ENCODE measurements at regions not wholly inside any gene's neighbourhood (a gene's known extent, or its start where the extent isn't known, plus 50 kb on each side); places are given as distances from the start of the nearest gene placed in this dataset.
"Not testable (repeated sequence)": the region's sequence is repeated elsewhere in the genome, so short reads cannot be mapped to it uniquely, and the experiment has no call there.

DNA sequence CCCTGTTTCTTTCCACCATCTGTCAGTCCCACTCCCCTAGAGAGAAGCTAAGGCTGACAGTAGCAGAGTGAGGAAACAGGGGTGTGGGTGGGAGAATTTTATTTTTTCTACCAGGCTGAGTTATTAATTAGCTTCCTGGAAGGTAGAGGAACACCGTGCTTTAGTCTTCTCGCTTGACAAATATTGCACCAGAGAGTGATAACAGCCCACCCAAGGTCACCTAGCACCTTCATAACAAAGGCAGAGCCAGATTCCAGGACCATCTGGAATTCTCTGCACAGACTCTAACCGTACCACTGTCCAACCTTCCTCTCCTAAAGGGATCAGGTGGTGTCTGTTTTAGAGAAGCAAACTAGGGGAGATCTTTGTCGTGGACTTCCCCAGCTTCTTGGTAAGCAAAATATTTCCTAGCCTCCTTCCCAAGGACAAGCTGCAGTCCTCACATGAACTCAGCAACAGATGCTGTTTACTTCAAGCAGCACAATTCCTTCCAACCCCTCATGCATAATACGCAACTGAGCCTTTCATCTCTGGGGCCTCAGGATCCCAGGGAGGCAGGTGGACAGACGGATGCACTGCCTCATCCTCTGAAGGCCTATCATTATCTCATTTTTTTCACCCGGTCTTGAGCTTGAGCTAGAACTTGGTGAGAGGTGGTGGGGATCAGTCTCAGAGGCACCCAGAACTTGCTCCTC, 308.7 kb upstream of the BRINP1 start:
- no peak overlapping the region for H3K27ac ChIP-seq (ENCODE audit: low read length)
- no peaks in the 10 kb centered on the region for H3K4me1 ChIP-seq (ENCODE audit: low read length)
- no peak overlapping the region for H2AFZ ChIP-seq (ENCODE audit: low read length)
- H3K9ac ChIP-seq (ENCODE audit: low read length) = no peak overlapping the region
- no peaks in the 10 kb centered on the region for H3K9me2 ChIP-seq (replicated peaks; ENCODE audit: insufficient read depth, low read length)
- TF ChIP-seq EZH2 (optimal IDR thresholded peaks at IDR 0.05; ENCODE audit: low read depth, low read length) (no peak), EZH2phosphoT487 (IDR thresholded peaks at IDR 0.05; ENCODE audit: low read length) (no peak)
- TF ChIP-seq, protein P1, sequence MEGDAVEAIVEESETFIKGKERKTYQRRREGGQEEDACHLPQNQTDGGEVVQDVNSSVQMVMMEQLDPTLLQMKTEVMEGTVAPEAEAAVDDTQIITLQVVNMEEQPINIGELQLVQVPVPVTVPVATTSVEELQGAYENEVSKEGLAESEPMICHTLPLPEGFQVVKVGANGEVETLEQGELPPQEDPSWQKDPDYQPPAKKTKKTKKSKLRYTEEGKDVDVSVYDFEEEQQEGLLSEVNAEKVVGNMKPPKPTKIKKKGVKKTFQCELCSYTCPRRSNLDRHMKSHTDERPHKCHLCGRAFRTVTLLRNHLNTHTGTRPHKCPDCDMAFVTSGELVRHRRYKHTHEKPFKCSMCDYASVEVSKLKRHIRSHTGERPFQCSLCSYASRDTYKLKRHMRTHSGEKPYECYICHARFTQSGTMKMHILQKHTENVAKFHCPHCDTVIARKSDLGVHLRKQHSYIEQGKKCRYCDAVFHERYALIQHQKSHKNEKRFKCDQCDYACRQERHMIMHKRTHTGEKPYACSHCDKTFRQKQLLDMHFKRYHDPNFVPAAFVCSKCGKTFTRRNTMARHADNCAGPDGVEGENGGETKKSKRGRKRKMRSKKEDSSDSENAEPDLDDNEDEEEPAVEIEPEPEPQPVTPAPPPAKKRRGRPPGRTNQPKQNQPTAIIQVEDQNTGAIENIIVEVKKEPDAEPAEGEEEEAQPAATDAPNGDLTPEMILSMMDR (IDR thresholded peaks at IDR 0.05; ENCODE audit: low read length) = no peak
- no peaks in the 10 kb centered on the region for H3K79me2 ChIP-seq (ENCODE audit: low read length)
- no peak overlapping the region for H3K4me3 ChIP-seq (ENCODE audit: low read length)
- no peaks in the 10 kb centered on the region for H3K9me3 ChIP-seq (replicated peaks; ENCODE audit: insufficient read depth, low read length)
- no peaks in the 10 kb centered on the region for H3K36me3 ChIP-seq (replicated peaks; ENCODE audit: insufficient read depth, low read length)
- H3K4me2 ChIP-seq (ENCODE audit: low read depth, low read length) = no peak overlapping the region
- no peaks in the 10 kb centered on the region for H4K20me1 ChIP-seq (ENCODE audit: insufficient read depth, low read length)
- no peaks in the 10 kb centered on the region for H3F3A ChIP-seq (ENCODE audit: insufficient read depth, low read length)
- no peak for DNase-seq
- H3K27me3 ChIP-seq (replicated peaks; ENCODE audit: insufficient read depth, low read length) = no peaks in the 10 kb centered on the region

DNA sequence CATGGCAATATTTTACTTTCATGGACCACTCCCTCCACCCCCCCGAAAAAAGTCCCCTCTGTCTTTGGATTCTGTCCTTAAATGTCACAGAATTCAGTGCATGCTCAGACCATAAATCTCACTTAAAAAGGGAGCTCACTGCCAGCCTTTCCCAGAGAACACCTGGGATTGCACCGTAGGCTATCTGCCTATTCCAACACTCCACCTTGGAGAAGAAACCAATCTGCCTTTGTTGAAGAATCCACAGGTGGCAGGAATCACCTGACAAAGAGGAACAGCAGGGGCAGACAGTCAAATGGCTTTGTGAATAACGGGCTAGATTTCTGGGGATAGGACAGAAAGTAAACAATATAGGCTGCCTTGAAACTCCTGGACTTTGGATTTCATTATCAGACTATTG, 306.7 kb upstream of the BRINP1 start:
- Histone ChIP-seq H3K4me3 (ENCODE audit: low read length) (no peak overlapping the region), H3F3A (ENCODE audit: insufficient read depth, low read length) (no peaks in the 10 kb centered on the region), H3K27ac (ENCODE audit: low read length) (no peak overlapping the region), H2AFZ (ENCODE audit: low read length) (no peak overlapping the region), H3K79me2 (ENCODE audit: low read length) (no peaks in the 10 kb centered on the region), H3K9ac (ENCODE audit: low read length) (no peak overlapping the region), H3K9me3 (replicated peaks; ENCODE audit: insufficient read depth, low read length) (no peaks in the 10 kb centered on the region), H3K27me3 (replicated peaks; ENCODE audit: insufficient read depth, low read length) (no peaks in the 10 kb centered on the region), H3K36me3 (replicated peaks; ENCODE audit: insufficient read depth, low read length) (no peaks in the 10 kb centered on the region), H3K4me2 (ENCODE audit: low read depth, low read length) (no peak overlapping the region), H3K9me2 (replicated peaks; ENCODE audit: insufficient read depth, low read length) (no peaks in the 10 kb centered on the region), H4K20me1 (ENCODE audit: insufficient read depth, low read length) (no peaks in the 10 kb centered on the region), H3K4me1 (ENCODE audit: low read length) (no peaks in the 10 kb centered on the region)
- TF ChIP-seq EZH2 (optimal IDR thresholded peaks at IDR 0.05; ENCODE audit: low read depth, low read length) = no peak
- no peak for TF ChIP-seq EZH2phosphoT487 (IDR thresholded peaks at IDR 0.05; ENCODE audit: low read length)
- TF ChIP-seq, protein P1 (IDR thresholded peaks at IDR 0.05; ENCODE audit: low read length) = no peak
- DNase-seq = no peak

DNA sequence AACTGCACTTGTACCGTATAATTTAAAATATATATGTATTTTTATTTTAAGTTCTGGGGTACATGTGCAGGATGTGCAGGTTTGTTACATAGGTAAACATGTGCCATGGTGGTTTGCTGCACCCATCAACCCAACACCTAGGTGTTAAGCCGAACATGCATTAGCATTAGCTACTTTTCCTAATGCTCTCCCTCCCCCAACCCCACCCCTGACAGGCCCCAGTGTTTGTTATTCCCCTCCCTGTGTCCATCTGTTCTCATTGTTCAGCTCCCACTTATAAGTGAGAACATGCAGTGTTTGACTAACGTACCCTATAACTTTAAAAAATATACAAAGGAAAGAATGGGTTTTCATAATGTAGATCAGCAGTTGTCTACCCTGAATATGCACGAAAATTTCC, 303.5 kb upstream of the BRINP1 start:
- not testable (repeated sequence) for H3K27ac ChIP-seq (ENCODE audit: low read length); H4K20me1 ChIP-seq (ENCODE audit: insufficient read depth, low read length); H3K4me1 ChIP-seq (ENCODE audit: low read length); H3K4me3 ChIP-seq (ENCODE audit: low read length); H3K9me2 ChIP-seq (replicated peaks; ENCODE audit: insufficient read depth, low read length); DNase-seq; H3K4me2 ChIP-seq (ENCODE audit: low read depth, low read length); H3K9me3 ChIP-seq (replicated peaks; ENCODE audit: insufficient read depth, low read length); H3K9ac ChIP-seq (ENCODE audit: low read length); H3K36me3 ChIP-seq (replicated peaks; ENCODE audit: insufficient read depth, low read length); H3F3A ChIP-seq (ENCODE audit: insufficient read depth, low read length); H3K79me2 ChIP-seq (ENCODE audit: low read length); H2AFZ ChIP-seq (ENCODE audit: low read length); H3K27me3 ChIP-seq (replicated peaks; ENCODE audit: insufficient read depth, low read length)

DNA sequence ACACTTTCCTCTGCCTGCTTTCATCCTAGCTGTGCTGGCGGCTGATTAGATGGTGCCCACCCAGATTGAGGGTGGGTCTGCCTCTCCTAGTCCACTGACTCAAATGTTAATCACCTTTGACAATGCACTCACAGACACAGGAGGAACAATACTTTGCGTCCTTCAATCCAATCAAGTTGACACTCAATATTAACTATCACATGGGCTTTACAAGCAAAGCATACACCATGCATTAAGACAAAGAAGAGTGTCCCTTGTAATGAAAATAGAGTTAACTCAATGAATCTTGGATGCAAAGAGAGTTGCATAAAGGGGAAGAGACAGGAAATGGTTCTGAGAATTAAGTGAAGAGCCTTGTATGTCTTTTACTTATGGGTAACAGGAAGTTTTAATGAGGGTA, 298.7 kb upstream of the BRINP1 start:
- Histone ChIP-seq H4K20me1 (ENCODE audit: insufficient read depth, low read length) (no peaks in the 10 kb centered on the region), H3K27me3 (replicated peaks; ENCODE audit: insufficient read depth, low read length) (no peaks in the 10 kb centered on the region), H3K27ac (ENCODE audit: low read length) (no peak overlapping the region), H3F3A (ENCODE audit: insufficient read depth, low read length) (no peaks in the 10 kb centered on the region), H3K4me1 (ENCODE audit: low read length) (no peaks in the 10 kb centered on the region), H2AFZ (ENCODE audit: low read length) (no peak overlapping the region), H3K4me3 (ENCODE audit: low read length) (no peak overlapping the region), H3K4me2 (ENCODE audit: low read depth, low read length) (no peak overlapping the region), H3K9me3 (replicated peaks; ENCODE audit: insufficient read depth, low read length) (no peaks in the 10 kb centered on the region), H3K9me2 (replicated peaks; ENCODE audit: insufficient read depth, low read length) (no peaks in the 10 kb centered on the region), H3K79me2 (ENCODE audit: low read length) (no peaks in the 10 kb centered on the region), H3K9ac (ENCODE audit: low read length) (no peak overlapping the region), H3K36me3 (replicated peaks; ENCODE audit: insufficient read depth, low read length) (no peaks in the 10 kb centered on the region)
- TF ChIP-seq EZH2phosphoT487 (IDR thresholded peaks at IDR 0.05; ENCODE audit: low read length) = no peak
- no peak for TF ChIP-seq EZH2 (optimal IDR thresholded peaks at IDR 0.05; ENCODE audit: low read depth, low read length)
- TF ChIP-seq, protein P1 (IDR thresholded peaks at IDR 0.05; ENCODE audit: low read length) = no peak
- DNase-seq = no peak

All from MM.1S (cell line).